ENCODE measurements at regions not wholly inside any gene's neighbourhood (a gene's known extent, or its start where the extent isn't known, plus 50 kb on each side); places are given as distances from the start of the nearest gene placed in this dataset.

GRCh38 chr13:44136696-44137268 is 236.8 kb upstream of the SERP2 start:
- TF ChIP-seq, protein P1, sequence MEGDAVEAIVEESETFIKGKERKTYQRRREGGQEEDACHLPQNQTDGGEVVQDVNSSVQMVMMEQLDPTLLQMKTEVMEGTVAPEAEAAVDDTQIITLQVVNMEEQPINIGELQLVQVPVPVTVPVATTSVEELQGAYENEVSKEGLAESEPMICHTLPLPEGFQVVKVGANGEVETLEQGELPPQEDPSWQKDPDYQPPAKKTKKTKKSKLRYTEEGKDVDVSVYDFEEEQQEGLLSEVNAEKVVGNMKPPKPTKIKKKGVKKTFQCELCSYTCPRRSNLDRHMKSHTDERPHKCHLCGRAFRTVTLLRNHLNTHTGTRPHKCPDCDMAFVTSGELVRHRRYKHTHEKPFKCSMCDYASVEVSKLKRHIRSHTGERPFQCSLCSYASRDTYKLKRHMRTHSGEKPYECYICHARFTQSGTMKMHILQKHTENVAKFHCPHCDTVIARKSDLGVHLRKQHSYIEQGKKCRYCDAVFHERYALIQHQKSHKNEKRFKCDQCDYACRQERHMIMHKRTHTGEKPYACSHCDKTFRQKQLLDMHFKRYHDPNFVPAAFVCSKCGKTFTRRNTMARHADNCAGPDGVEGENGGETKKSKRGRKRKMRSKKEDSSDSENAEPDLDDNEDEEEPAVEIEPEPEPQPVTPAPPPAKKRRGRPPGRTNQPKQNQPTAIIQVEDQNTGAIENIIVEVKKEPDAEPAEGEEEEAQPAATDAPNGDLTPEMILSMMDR (IDR thresholded peaks at IDR 0.05; ENCODE audit: extremely low read depth, insufficient read depth, missing control alignments): no peak
- in situ Hi-C loops (cut with MboI; ENCODE audit: low pct_unique_long_range_greater_than_20kb, low sequenced_read_pairs, unreplicated experiment): no loop called here
- no peak for DNase-seq (ENCODE audit: low spot score)

DNA sequence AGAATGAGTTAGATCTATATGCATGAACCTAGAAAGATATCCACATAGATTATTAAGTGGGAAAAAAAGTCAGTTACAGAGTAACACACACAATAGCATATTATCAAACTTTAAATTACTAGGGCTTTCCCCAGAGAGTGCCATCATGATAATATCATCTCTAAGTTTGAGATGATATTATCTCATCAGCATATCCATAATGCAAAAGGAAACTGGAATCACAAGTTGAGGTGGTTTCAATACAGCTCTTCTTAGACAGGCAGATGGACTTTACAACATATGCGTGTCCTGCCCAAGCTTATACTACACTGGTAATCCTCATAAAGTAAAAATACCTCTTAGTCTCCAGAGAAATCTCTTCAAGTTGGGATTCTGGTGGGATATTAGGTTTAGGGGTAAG is 236.2 kb upstream of the SERP2 start:
- in situ Hi-C loops (cut with MboI; ENCODE audit: low pct_unique_long_range_greater_than_20kb, low sequenced_read_pairs, unreplicated experiment): no loop called here
- DNase-seq (ENCODE audit: low spot score): no peak
- TF ChIP-seq, protein P1 (IDR thresholded peaks at IDR 0.05; ENCODE audit: extremely low read depth, insufficient read depth, missing control alignments): no peak

GRCh38 chr13:44140146-44140545 is 233.5 kb upstream of the SERP2 start:
- TF ChIP-seq, protein P1 (IDR thresholded peaks at IDR 0.05; ENCODE audit: extremely low read depth, insufficient read depth, missing control alignments): no peak
- no peak for DNase-seq (ENCODE audit: low spot score)
- in situ Hi-C loops (cut with MboI; ENCODE audit: low pct_unique_long_range_greater_than_20kb, low sequenced_read_pairs, unreplicated experiment): no loop called here

GRCh38 chr13:44140888-44141724 is 232.5 kb upstream of the SERP2 start:
- peak; percentile 15 for DNase-seq (ENCODE audit: low spot score)
- in situ Hi-C loops (cut with MboI; ENCODE audit: low pct_unique_long_range_greater_than_20kb, low sequenced_read_pairs, unreplicated experiment): no loop called here
- TF ChIP-seq, protein P1 (IDR thresholded peaks at IDR 0.05; ENCODE audit: extremely low read depth, insufficient read depth, missing control alignments): no peak

DNA sequence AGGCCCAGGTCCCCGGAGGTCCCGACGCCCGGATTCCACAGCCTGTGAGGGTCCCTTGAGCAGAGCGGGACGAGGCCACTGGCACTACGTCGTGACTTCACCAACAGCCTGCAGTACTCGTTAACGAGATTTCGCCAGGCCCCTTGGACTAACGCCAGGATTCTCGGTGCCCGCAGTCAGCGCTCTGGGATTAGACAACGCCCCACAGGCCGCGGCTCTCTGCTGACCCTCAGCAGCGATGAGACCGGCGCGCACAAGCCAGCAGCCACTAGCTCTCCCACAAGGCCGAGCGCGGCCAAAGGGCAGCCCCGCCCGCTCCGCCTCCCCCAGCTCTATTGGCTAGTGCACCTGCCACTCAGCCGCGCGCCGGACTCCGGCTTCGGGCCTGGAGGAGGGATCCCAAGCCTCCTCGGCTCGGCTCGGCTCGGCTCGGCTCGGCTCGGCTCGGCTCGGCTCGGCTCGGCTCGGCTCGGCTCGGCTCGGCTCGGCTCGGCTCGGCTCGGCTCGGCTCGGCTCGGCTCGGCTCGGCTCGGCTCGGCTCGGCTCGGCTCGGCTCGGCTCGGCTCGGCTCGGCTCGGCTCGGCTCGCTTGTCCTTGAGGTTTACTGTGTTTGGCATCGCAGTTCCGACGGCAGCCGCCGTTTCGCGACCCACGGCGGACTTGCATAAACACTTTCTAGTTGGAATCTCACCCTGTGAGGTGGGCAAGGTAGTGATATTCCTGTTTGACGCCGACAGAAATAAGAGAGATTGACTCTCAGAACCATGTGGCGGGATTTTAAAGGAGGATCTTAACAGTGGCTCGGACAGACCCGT is 231.7 kb upstream of the SERP2 start:
- DNase-seq (ENCODE audit: low spot score): peak; percentile 99
- TF ChIP-seq, protein P1 (IDR thresholded peaks at IDR 0.05; ENCODE audit: extremely low read depth, insufficient read depth, missing control alignments): no peak
- in situ Hi-C loops (cut with MboI; ENCODE audit: low pct_unique_long_range_greater_than_20kb, low sequenced_read_pairs, unreplicated experiment): no loop called here

GRCh38 chr13:44142540-44142867 is 231.1 kb upstream of the SERP2 start:
- in situ Hi-C loops (cut with MboI; ENCODE audit: low pct_unique_long_range_greater_than_20kb, low sequenced_read_pairs, unreplicated experiment): no loop called here
- TF ChIP-seq, protein P1 (IDR thresholded peaks at IDR 0.05; ENCODE audit: extremely low read depth, insufficient read depth, missing control alignments): no peak
- peak; percentile 6 for DNase-seq (ENCODE audit: low spot score)
